ENCODE measurements at regions not wholly inside any gene's neighbourhood (a gene's known extent, or its start where the extent isn't known, plus 50 kb on each side); places are given as distances from the start of the nearest gene placed in this dataset.

- TF ChIP-seq, protein P1, sequence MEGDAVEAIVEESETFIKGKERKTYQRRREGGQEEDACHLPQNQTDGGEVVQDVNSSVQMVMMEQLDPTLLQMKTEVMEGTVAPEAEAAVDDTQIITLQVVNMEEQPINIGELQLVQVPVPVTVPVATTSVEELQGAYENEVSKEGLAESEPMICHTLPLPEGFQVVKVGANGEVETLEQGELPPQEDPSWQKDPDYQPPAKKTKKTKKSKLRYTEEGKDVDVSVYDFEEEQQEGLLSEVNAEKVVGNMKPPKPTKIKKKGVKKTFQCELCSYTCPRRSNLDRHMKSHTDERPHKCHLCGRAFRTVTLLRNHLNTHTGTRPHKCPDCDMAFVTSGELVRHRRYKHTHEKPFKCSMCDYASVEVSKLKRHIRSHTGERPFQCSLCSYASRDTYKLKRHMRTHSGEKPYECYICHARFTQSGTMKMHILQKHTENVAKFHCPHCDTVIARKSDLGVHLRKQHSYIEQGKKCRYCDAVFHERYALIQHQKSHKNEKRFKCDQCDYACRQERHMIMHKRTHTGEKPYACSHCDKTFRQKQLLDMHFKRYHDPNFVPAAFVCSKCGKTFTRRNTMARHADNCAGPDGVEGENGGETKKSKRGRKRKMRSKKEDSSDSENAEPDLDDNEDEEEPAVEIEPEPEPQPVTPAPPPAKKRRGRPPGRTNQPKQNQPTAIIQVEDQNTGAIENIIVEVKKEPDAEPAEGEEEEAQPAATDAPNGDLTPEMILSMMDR (IDR thresholded peaks at IDR 0.05): no peak
- no peak for TF ChIP-seq POLR2A (IDR thresholded peaks at IDR 0.05)
Observed at GRCh38 chr4:18722748-18723191, 701.2 kb upstream of the LCORL start.

Measured in testis (tissue), 2 donors.